NOMO-1 (cell line): ENCODE measurements at regions not wholly inside any gene's neighbourhood (a gene's known extent, or its start where the extent isn't known, plus 50 kb on each side); places are given as distances from the start of the nearest gene placed in this dataset.

Experiments used
- DNase-seq, 2 experiments: peaks; one replicate each; lab custom pipeline; 2025; ENCODE audit not compliant: unreplicated experiment in 2 of 2; lab: John Stamatoyannopoulos, UW

DNA sequence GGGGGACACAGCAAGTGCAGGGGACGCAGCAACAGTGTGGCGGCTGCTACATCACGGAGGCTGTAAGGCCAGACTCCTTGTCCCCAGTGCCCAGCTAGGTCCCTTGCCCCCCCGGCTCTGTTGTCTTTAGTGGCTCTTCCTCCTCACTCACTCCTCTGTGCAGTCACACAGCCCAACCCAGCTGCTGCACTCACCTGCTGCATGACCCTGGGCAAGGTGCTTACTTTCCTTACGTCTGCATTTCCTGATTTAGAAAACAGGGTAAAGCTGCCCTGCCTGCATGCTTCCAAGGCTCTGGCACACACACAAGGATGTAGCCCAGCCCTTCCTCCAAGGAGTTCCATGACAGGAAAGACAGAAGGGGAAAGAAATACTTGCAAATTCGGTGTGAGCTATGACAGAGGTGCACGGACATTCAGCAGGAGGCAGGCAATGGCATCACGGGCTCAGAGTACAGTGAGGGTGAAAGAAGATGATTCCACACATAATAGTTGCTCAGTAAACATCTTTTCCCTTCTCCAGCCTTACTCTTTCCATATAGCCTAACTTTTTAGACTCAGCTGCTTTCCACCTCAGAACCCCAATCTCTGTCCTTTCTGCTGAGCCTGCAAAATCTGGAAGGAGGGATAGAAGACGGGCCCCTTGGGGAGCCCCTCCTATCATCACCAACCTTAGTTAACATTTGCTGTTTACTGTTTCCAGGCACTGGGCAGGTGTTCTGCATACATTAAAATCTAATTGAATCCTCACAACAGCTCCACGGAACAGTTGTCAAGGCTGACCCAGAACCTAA, 150.9 kb downstream of the MRM1 start:
- no peak for DNase-seq

- DNase-seq: no peak
Measured at GRCh38 chr17:36755586-36755985, 154.2 kb downstream of the MRM1 start.

GRCh38 chr17:36756695-36757094, 155.3 kb downstream of the MRM1 start:
- no peak for DNase-seq

GRCh38 chr17:36760425-36760824, 159.0 kb downstream of the MRM1 start:
- no peak for DNase-seq

GRCh38 chr17:36761203-36761950, 160.0 kb downstream of the MRM1 start:
- no peak for DNase-seq

- DNase-seq: no peak
Measured at GRCh38 chr17:36765436-36766043, 164.2 kb downstream of the MRM1 start.

DNA sequence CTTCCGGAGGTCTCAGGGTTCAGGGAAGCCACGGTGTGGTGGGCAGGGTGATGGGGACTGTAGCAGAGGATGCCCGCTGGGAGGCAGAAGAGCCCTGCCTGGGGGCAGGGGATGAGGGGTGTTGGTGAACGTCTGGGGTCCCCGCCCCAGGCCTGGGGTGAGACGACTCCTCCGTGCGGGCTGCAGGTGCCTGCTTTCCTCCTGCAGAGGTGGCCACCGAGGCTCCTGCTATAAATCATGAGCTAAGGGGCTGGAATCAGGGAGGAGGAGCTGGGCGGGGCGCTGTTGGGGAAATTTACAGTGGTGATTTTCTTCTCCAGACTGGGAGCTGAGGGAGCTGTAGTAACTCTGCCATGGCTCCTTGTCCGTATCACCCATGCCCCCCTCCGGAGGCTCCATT, 167.0 kb downstream of the MRM1 start:
- no peak for DNase-seq

DNA sequence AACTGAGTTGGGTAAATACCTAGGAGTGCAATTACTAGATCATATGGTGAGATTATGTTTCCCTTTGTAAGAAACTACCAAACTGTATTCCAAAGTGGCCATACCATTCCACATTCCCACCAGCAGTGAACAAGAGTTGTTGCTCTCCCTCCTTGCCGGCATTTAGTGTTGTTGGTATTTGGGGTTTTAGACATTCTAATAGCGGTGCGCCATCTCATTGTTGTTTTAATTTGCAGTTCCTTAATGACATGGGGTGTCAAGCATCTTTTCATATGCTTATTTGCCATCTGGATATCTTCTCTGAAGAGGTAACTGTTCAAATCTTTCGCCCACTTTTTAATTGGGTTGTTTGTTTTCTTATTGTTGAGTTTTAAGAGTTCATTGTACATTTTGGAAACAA, 164.2 kb upstream of the LHX1 start:
- no peak for DNase-seq

- DNase-seq: no peak
Measured at GRCh38 chr17:36777118-36777517, 160.2 kb upstream of the LHX1 start.

GRCh38 chr17:36778448-36778847, 158.8 kb upstream of the LHX1 start:
- no peak for DNase-seq

- no peak for DNase-seq
Measured at GRCh38 chr17:36779550-36779949, 157.7 kb upstream of the LHX1 start.

GRCh38 chr17:36784633-36785032, 152.6 kb upstream of the LHX1 start:
- no peak for DNase-seq

- DNase-seq: no peak
Measured at GRCh38 chr17:36786867-36787266, 150.4 kb upstream of the LHX1 start.

DNA sequence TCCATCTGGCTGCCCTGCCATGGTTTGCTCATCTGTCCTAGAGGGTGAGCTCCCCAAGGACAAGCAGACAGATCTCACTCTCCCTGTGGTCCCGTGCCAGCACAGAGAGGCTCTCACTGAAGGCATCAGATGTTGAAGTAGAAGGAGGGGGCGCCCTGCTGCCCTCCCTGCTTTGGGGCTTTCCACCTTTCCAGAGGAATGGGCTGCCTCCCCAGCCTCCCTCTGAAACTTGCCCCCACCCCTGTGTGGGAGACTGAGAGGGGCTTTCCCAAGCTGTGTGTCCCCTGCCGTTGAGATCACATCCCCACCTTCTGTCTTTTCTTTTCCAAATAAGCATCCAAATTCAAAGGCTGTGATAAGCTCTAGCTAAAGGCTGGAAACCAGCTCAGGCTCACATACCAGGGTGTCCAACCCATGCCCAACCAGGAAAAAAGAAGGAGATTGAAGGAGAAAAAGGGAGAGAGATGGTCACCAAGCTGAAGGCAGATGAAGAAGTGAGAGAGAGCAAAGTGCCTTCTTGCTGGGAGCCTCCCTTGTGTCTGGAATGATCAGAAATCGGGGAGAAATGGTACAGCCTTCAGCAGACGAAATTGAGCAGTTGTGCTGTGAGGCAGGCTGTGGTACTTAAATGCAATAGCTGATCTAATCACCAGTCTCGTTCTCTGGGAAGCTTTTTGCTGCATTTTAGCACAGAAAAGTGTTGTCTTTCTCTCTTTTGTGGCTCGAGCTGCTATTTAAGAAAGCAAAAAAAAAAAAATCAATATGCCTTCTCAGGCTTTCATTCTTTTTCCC, 145.9 kb upstream of the LHX1 start:
- DNase-seq: no peak

DNA sequence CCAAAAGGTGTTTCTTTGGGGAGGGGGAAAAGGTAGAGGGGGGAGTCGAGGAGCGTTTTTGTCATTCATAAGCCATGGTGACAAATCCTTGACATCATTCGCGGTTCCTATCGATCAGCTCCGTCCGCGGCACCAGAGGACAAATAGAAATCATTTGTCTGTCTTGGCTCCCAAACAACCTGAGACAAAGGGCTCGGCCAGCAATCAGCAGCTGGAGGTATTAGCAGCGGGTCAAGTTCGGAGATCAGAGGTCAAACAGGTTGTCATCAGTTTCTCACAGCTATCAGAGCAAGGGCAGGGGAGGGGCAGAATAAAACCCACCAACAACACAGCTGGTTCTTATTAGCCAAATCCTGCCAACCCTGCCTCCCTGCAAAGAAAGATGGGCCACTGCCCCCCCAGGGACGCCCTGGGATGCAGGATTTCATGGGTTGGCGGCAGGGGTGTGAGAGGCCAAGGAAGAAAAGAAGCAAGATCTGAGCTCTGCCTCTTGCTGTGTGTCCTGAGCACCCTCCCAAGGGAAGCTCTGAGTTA, 145.3 kb upstream of the LHX1 start:
- DNase-seq: no peak

- DNase-seq: no peak
Measured at GRCh38 chr17:36792849-36793248, 144.4 kb upstream of the LHX1 start.

DNA sequence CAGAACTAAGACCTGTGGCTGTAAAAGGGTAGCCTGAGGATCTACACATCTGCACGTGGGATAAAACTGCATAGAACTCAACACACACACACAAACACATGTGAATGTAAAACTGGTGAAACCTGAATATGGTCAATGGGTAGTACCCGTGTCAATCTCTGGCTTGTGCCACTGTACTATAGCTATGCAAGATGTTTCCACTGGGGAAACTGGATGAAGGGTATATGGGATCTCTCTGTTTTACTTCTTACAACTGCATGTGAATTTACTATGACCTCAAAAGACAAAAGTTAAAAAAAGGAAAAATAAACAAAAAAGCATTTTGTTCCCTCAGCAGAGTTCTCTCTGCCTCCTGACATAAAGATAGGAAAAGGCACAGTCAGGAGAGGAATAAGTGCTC, 143.3 kb upstream of the LHX1 start:
- no peak for DNase-seq

GRCh38 chr17:36807496-36808179, 129.6 kb upstream of the LHX1 start:
- no peak for DNase-seq

GRCh38 chr17:36808180-36808661, 129.1 kb upstream of the LHX1 start:
- DNase-seq: no peak

DNA sequence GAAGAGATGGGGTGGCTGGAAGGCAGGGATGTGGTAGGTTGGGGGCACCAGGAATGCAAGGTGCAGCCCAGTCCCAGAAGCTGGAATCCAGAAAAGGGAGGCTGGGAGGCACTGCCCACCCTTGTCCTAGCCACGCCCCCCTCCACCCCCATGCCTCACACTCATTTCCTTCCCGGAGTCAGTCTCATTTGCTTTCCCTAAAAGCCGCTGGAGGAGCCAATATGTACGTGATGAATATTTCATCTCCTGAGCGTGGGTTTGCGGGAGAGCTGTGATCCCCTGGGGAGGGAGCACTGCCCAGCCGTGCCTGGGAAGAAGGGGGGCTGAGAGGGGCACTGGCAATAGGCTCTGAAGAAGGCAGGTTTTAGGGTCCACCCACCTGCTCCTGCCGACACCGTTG, 124.5 kb upstream of the LHX1 start:
- DNase-seq: no peak
